Osteoblast (primary cell): ENCODE measurements at regions not wholly inside any gene's neighbourhood (a gene's known extent, or its start where the extent isn't known, plus 50 kb on each side); places are given as distances from the start of the nearest gene placed in this dataset.

Experiments
- DNase-seq: peaks from one replicate; pipeline ENCODE4 v3.0.0; 2011; ENCODE audit warnings: low spot score, mixed read lengths; ENCODE audit not compliant: insufficient read length; ENCODE audit errors: missing footprints
- H2AFZ ChIP-seq: 2 replicates; pipeline ENCODE4 v1.6.0; 2011; ENCODE audit warnings: mild to moderate bottlenecking, low read length
- H3K27ac ChIP-seq: 2 replicates; pipeline ENCODE4 v1.5.1; 2011; ENCODE audit warnings: mild to moderate bottlenecking, low read depth, low read length, moderate library complexity
- H3K27me3 ChIP-seq: 2 replicates; pipeline ENCODE4 v1.6.0; 2012; ENCODE audit warnings: mild to moderate bottlenecking, control low read depth, inconsistent platforms, low read length, moderate library complexity; ENCODE audit not compliant: insufficient read depth
- H3K36me3 ChIP-seq: 2 replicates; pipeline ENCODE4 v1.5.1; 2011; ENCODE audit warnings: mild to moderate bottlenecking, low read length, control low read depth, moderate library complexity; ENCODE audit not compliant: insufficient read depth
- H3K4me1 ChIP-seq: 2 replicates; pipeline ENCODE4 v1.5.1; 2011; ENCODE audit warnings: mild to moderate bottlenecking, low read length, control low read depth, moderate library complexity; ENCODE audit not compliant: insufficient read depth
- H3K4me2 ChIP-seq: 2 replicates; pipeline ENCODE4 v1.6.0; 2011; ENCODE audit warnings: mild to moderate bottlenecking, low read length; ENCODE audit not compliant: insufficient read depth
- H3K4me3 ChIP-seq: fragments of 200-600 bp; sonication (generic); 3 replicates; pipeline ENCODE4 v1.5.1; 2012; ENCODE audit warnings: mild to moderate bottlenecking, low read length, inconsistent platforms; ENCODE audit not compliant: insufficient read depth
- H3K79me2 ChIP-seq: 2 replicates; pipeline ENCODE4 v1.6.0; 2012; ENCODE audit warnings: mild to moderate bottlenecking, low read length, control low read depth, inconsistent platforms; ENCODE audit not compliant: insufficient read depth
- H3K9me3 ChIP-seq: 2 replicates; pipeline ENCODE4 v1.5.1; 2011; ENCODE audit warnings: low read depth, low read length, control low read depth
- H4K20me1 ChIP-seq: 2 replicates; pipeline ENCODE4 v1.6.0; 2012; ENCODE audit warnings: mild to moderate bottlenecking, low read length, control low read depth; ENCODE audit not compliant: insufficient read depth
- CTCF ChIP-seq: IDR thresholded peaks from 2 replicates; pipeline ENCODE4 v1.5.1; 2011; ENCODE audit warnings: mild to moderate bottlenecking, low read depth, low read length, moderate library complexity; ENCODE audit errors: extremely low read depth

- no peak overlapping the region for H2AFZ ChIP-seq
- H3K79me2 ChIP-seq: no peaks in the 10 kb centered on the region
- no peak for DNase-seq
- H3K36me3 ChIP-seq: no peaks in the 10 kb centered on the region
- H3K27me3 ChIP-seq: no peaks in the 10 kb centered on the region
- H3K9me3 ChIP-seq: no peaks in the 10 kb centered on the region
- no peaks in the 10 kb centered on the region for H3K4me1 ChIP-seq
- H3K27ac ChIP-seq: no peak overlapping the region
- peak; percentile 21 for TF ChIP-seq CTCF
- no peak overlapping the region for H3K4me2 ChIP-seq
- no peak overlapping the region for H3K4me3 ChIP-seq
- no peaks in the 10 kb centered on the region for H4K20me1 ChIP-seq
Measured at GRCh38 chr12:46110928-46111699, 120.7 kb upstream of the SCAF11 start.

DNA sequence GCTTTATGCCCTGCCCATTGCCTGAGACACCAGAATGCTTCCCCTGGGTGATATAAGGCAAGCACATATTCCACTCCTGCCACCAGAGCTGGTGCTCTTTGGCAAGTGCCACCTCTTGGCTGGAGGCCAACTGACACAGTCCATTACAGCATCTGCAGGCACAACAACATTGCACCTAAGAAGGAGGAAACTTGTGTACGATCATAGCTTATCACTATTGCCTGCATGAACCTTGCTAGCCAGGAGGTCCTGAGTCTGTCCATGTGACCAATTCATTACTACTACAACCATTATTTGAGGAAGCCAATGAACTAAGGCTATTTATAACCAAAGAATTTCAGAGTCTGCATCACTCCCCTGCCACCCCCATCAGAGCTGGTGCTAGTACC is 119.8 kb upstream of the SCAF11 start:
- no peaks in the 10 kb centered on the region for H3K9me3 ChIP-seq
- no peaks in the 10 kb centered on the region for H3K4me1 ChIP-seq
- H3K4me3 ChIP-seq: no peak overlapping the region
- no peak overlapping the region for H3K4me2 ChIP-seq
- no peak for TF ChIP-seq CTCF
- no peaks in the 10 kb centered on the region for H3K27me3 ChIP-seq
- no peaks in the 10 kb centered on the region for H4K20me1 ChIP-seq
- DNase-seq: no peak
- no peaks in the 10 kb centered on the region for H3K79me2 ChIP-seq
- no peak overlapping the region for H3K27ac ChIP-seq
- H2AFZ ChIP-seq: no peak overlapping the region
- H3K36me3 ChIP-seq: no peaks in the 10 kb centered on the region

DNA sequence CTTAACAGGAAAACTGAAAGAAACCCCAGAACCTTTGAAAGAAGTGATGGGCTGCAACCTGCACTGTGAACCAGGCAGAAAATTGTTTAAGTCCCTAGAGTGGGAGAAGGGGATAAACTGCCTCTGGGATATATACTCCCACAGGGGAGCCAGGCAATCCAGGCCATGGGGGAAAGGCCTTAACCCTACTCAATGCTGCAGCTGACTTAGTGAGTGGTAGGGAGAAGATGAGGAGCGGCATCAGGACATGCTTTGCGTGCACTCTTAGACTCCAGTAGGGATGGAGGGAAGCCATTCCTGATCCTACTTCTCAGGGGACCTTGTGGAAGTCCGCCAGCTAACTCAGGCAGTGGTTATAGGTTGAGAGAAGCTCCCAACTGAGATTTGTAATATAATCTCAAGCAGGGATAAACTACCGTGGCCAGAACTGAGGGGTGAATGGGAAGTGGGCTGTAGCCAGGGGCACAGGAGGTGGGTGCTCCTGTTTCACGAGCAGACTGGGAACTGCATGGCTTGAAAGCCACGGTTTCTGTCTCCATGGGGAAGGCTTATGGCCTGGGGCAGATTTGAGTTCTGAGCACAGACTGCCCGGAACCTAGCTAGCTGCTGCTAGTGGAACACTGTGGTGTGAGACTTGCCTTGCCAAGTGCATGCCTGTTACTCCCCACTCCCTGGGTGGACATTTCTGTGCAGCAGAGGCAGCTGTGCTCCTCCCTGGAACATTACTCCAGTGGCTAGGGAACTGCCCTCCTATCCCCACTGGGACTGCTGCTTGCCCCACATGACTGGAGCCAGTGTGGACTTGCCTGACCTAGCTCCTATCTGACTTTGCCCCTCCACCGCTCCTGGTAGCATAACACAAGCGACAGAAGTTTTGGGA is 119.2 kb upstream of the SCAF11 start:
- Histone ChIP-seq H4K20me1 (no peaks in the 10 kb centered on the region), H3K4me1 (no peaks in the 10 kb centered on the region), H3K9me3 (no peaks in the 10 kb centered on the region), H3K27me3 (no peaks in the 10 kb centered on the region), H2AFZ (no peak overlapping the region), H3K4me3 (no peak overlapping the region), H3K27ac (no peak overlapping the region), H3K36me3 (no peaks in the 10 kb centered on the region), H3K79me2 (no peaks in the 10 kb centered on the region), H3K4me2 (no peak overlapping the region)
- TF ChIP-seq CTCF: no peak
- DNase-seq: no peak

DNA sequence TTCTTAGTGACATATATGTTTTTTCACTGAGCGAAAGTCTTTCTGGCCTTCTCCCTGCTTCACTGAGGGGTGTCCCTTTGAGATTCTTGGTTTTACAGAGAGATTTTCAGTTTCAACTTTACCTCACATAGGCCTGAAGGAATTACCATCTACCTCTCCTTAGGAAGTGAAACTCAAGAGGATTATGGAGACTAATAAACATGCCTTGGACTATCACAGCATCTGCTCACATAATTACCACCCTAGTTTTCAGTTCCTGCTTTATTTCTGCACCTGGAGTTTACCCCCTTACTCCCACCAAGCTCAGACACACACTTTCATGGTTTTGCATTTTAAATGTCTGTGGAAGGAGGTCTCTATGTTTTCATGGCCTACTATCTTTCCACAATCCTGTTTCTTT is 118.3 kb upstream of the SCAF11 start:
- no peak overlapping the region for H3K4me2 ChIP-seq
- no peak for DNase-seq
- no peak overlapping the region for H3K4me3 ChIP-seq
- H4K20me1 ChIP-seq: no peaks in the 10 kb centered on the region
- no peaks in the 10 kb centered on the region for H3K79me2 ChIP-seq
- H2AFZ ChIP-seq: no peak overlapping the region
- H3K27me3 ChIP-seq: no peaks in the 10 kb centered on the region
- no peak for TF ChIP-seq CTCF
- no peaks in the 10 kb centered on the region for H3K9me3 ChIP-seq
- H3K4me1 ChIP-seq: no peaks in the 10 kb centered on the region
- no peaks in the 10 kb centered on the region for H3K36me3 ChIP-seq
- no peak overlapping the region for H3K27ac ChIP-seq
